ENCODE measurements at regions not wholly inside any gene's neighbourhood (a gene's known extent, or its start where the extent isn't known, plus 50 kb on each side); places are given as distances from the start of the nearest gene placed in this dataset.

GRCh38 chr7:32330602-32331001 lies 159.6 kb downstream of the LSM5 start:
- H3K4me1 ChIP-seq, result no peaks in the 10 kb centered on the region
- intact Hi-C loops (cut with micrococcal nuclease), result no loop called here
- no peaks in the 10 kb centered on the region for H3K36me3 ChIP-seq
- H3K27me3 ChIP-seq (ENCODE audit: low read depth), result peaks cover 4% of the 10 kb centered on the region
- H3K27ac ChIP-seq (replicated peaks), result peak overlapping the region; percentile 56
- H3K4me3 ChIP-seq, result no peak overlapping the region
- H3K9me3 ChIP-seq (replicated peaks), result peaks cover 10% of the 10 kb centered on the region
- peak; percentile 46 for DNase-seq
- TF ChIP-seq, protein P1, sequence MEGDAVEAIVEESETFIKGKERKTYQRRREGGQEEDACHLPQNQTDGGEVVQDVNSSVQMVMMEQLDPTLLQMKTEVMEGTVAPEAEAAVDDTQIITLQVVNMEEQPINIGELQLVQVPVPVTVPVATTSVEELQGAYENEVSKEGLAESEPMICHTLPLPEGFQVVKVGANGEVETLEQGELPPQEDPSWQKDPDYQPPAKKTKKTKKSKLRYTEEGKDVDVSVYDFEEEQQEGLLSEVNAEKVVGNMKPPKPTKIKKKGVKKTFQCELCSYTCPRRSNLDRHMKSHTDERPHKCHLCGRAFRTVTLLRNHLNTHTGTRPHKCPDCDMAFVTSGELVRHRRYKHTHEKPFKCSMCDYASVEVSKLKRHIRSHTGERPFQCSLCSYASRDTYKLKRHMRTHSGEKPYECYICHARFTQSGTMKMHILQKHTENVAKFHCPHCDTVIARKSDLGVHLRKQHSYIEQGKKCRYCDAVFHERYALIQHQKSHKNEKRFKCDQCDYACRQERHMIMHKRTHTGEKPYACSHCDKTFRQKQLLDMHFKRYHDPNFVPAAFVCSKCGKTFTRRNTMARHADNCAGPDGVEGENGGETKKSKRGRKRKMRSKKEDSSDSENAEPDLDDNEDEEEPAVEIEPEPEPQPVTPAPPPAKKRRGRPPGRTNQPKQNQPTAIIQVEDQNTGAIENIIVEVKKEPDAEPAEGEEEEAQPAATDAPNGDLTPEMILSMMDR (IDR thresholded peaks at IDR 0.05; ENCODE audit: borderline replicate concordance), result no peak

DNA sequence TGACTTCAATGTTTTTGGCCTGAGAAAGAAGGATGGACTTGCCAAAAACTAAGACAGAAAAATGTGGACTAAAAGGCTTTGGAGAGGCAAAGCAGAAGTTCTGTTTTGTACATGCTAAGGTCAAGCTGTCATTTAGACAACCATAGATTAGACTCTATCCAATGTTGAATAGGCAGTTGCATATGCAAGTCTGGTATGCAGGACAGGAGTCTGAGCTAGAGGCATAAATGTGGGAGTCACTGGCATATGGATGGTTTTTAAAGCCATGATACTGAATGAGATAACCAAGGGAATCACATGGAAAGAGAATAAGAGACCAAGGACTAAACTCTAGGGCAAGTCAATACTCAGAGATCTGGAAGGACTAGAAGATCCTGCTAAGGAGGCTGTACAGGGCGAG lies 164.1 kb downstream of the LSM5 start:
- TF ChIP-seq, protein P1 (IDR thresholded peaks at IDR 0.05; ENCODE audit: borderline replicate concordance), result no peak
- Histone ChIP-seq H3K27me3 (ENCODE audit: low read depth) (peaks cover 17% of the 10 kb centered on the region), H3K27ac (replicated peaks) (no peak overlapping the region), H3K4me1 (no peaks in the 10 kb centered on the region), H3K9me3 (replicated peaks) (no peaks in the 10 kb centered on the region), H3K4me3 (no peak overlapping the region), H3K36me3 (no peaks in the 10 kb centered on the region)
- intact Hi-C loops (cut with micrococcal nuclease), result no loop called here
- no peak for DNase-seq

- Histone ChIP-seq H3K4me3 (no peak overlapping the region), H3K4me1 (peaks cover 4% of the 10 kb centered on the region), H3K27me3 (ENCODE audit: low read depth) (peaks cover 30% of the 10 kb centered on the region), H3K9me3 (replicated peaks) (no peaks in the 10 kb centered on the region), H3K27ac (replicated peaks) (no peak overlapping the region), H3K36me3 (no peaks in the 10 kb centered on the region)
- intact Hi-C loops (cut with micrococcal nuclease), result no loop called here
- no peak for DNase-seq
- TF ChIP-seq, protein P1 (IDR thresholded peaks at IDR 0.05; ENCODE audit: borderline replicate concordance), result no peak
These were observed 166.5 kb downstream of the LSM5 start for GRCh38 chr7:32323712-32324111.

DNA sequence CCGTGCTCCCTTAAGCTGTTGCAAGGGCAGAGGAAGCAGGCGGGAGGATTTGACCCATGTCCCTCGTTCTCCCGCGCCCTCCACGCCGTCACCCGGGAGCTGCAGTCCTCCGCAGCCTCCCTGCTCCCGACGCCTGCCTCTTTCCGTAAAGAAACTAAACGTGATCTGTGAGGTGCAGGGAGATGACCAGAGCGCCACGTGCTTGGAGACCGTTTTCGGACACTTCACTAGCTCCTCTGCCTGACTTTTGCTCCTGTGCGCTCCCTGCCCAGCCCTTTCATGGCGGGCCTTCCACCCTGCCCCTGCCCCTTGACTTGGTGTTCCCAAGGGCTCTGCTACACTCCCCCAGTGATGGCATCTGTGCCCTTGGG lies 171.2 kb downstream of the LSM5 start:
- peak overlapping the region; percentile 66 for H3K4me3 ChIP-seq

GRCh38 chr7:32318300-32319011 lies 171.7 kb downstream of the LSM5 start:
- H3K27me3 ChIP-seq (ENCODE audit: low read depth), result peaks cover 52% of the 10 kb centered on the region
- peak overlapping the region; percentile 66 for H3K4me3 ChIP-seq
- peaks cover 14% of the 10 kb centered on the region for H3K4me1 ChIP-seq
- TF ChIP-seq, protein P1 (IDR thresholded peaks at IDR 0.05; ENCODE audit: borderline replicate concordance), result no peak
- H3K27ac ChIP-seq (replicated peaks), result peak overlapping the region; percentile 27
- no peaks in the 10 kb centered on the region for H3K9me3 ChIP-seq (replicated peaks)
- DNase-seq, result peak; percentile 28
- H3K36me3 ChIP-seq, result no peaks in the 10 kb centered on the region
- intact Hi-C loops (cut with micrococcal nuclease), result no loop called here

More for the DNA sequence above, 171.2 kb downstream of the LSM5 start:
- peak overlapping the region; percentile 27 for H3K27ac ChIP-seq (replicated peaks)
- no peaks in the 10 kb centered on the region for H3K9me3 ChIP-seq (replicated peaks)
- H3K36me3 ChIP-seq, result no peaks in the 10 kb centered on the region
- intact Hi-C loops (cut with micrococcal nuclease), result no loop called here
- TF ChIP-seq, protein P1 (IDR thresholded peaks at IDR 0.05; ENCODE audit: borderline replicate concordance), result no peak
- peaks cover 56% of the 10 kb centered on the region for H3K27me3 ChIP-seq (ENCODE audit: low read depth)
- DNase-seq, result peak; percentile 23
- H3K4me1 ChIP-seq, result peaks cover 14% of the 10 kb centered on the region
